ENCODE measurements at regions not wholly inside any gene's neighbourhood (a gene's known extent, or its start where the extent isn't known, plus 50 kb on each side); places are given as distances from the start of the nearest gene placed in this dataset.

- Histone ChIP-seq H3K79me2 (ENCODE audit: control insufficient read depth, insufficient read depth, low read length) (no peaks in the 10 kb centered on the region), H4K5ac (ENCODE audit: low read length) (no peak overlapping the region), H3K79me1 (ENCODE audit: low read length) (no peaks in the 10 kb centered on the region), H3K4me2 (ENCODE audit: low read length) (no peak overlapping the region), H3K27me3 (ENCODE audit: insufficient read depth, low read length, poor library complexity) (no peaks in the 10 kb centered on the region), H2BK120ac (ENCODE audit: low read depth, low read length) (no peak overlapping the region), H4K8ac (ENCODE audit: low read depth, low read length) (no peak overlapping the region), H3K9ac (ENCODE audit: low read length) (no peak overlapping the region), H3K56ac (ENCODE audit: low read length) (no peak overlapping the region), H3K4me3 (ENCODE audit: low read length) (no peak overlapping the region), H3K27ac (ENCODE audit: low read depth, low read length) (no peak overlapping the region), H2BK15ac (replicated peaks; ENCODE audit: low read depth) (no peak overlapping the region), H3K18ac (ENCODE audit: low read length) (no peak overlapping the region), H3K23ac (ENCODE audit: low read length) (no peak overlapping the region), H2BK5ac (ENCODE audit: low read length) (no peak overlapping the region), H3K36me3 (ENCODE audit: control insufficient read depth, insufficient read depth, low read length) (no peaks in the 10 kb centered on the region), H2AK5ac (ENCODE audit: low read length) (no peak overlapping the region), H3K4me1 (ENCODE audit: control insufficient read depth, low read depth, low read length) (no peaks in the 10 kb centered on the region), H3K4ac (ENCODE audit: low read depth, low read length) (no peak overlapping the region)
- WGBS (ENCODE audit: extremely low coverage, insufficient coverage, low lambda C conversion rate): no CpG with 5 or more reads among the region's 8 CpGs
- DNase-seq: no peak
Measured at GRCh38 chrX:9087271-9088040, 53.5 kb upstream of the FAM9B start.

GRCh38 chrX:9088896-9089295 lies 55.0 kb upstream of the FAM9B start:
- no peak overlapping the region for H4K8ac ChIP-seq (ENCODE audit: low read depth, low read length)
- no CpG with 5 or more reads among the region's 2 CpGs for WGBS (ENCODE audit: extremely low coverage, insufficient coverage, low lambda C conversion rate)
- H3K79me1 ChIP-seq (ENCODE audit: low read length): no peaks in the 10 kb centered on the region
- no peaks in the 10 kb centered on the region for H3K36me3 ChIP-seq (ENCODE audit: control insufficient read depth, insufficient read depth, low read length)
- H3K4me1 ChIP-seq (ENCODE audit: control insufficient read depth, low read depth, low read length): no peaks in the 10 kb centered on the region
- no peak overlapping the region for H4K5ac ChIP-seq (ENCODE audit: low read length)
- no peak overlapping the region for H3K23ac ChIP-seq (ENCODE audit: low read length)
- H3K27me3 ChIP-seq (ENCODE audit: insufficient read depth, low read length, poor library complexity): no peaks in the 10 kb centered on the region
- no peak for DNase-seq
- no peak overlapping the region for H3K18ac ChIP-seq (ENCODE audit: low read length)
- no peak overlapping the region for H2BK120ac ChIP-seq (ENCODE audit: low read depth, low read length)
- H3K56ac ChIP-seq (ENCODE audit: low read length): no peak overlapping the region
- H3K4ac ChIP-seq (ENCODE audit: low read depth, low read length): no peak overlapping the region
- H2BK15ac ChIP-seq (replicated peaks; ENCODE audit: low read depth): no peak overlapping the region
- no peak overlapping the region for H3K27ac ChIP-seq (ENCODE audit: low read depth, low read length)
- H3K4me3 ChIP-seq (ENCODE audit: low read length): no peak overlapping the region
- H3K4me2 ChIP-seq (ENCODE audit: low read length): no peak overlapping the region
- H3K9ac ChIP-seq (ENCODE audit: low read length): no peak overlapping the region
- no peak overlapping the region for H2BK5ac ChIP-seq (ENCODE audit: low read length)
- H3K79me2 ChIP-seq (ENCODE audit: control insufficient read depth, insufficient read depth, low read length): no peaks in the 10 kb centered on the region
- H2AK5ac ChIP-seq (ENCODE audit: low read length): no peak overlapping the region

- DNase-seq: no peak
Measured at GRCh38 chrX:9090766-9091165, 56.8 kb upstream of the FAM9B start.

GRCh38 chrX:9091258-9091657 lies 57.3 kb upstream of the FAM9B start:
- Histone ChIP-seq H3K9ac (ENCODE audit: low read length) (no peak overlapping the region), H3K18ac (ENCODE audit: low read length) (no peak overlapping the region), H3K4me2 (ENCODE audit: low read length) (no peak overlapping the region), H3K4ac (ENCODE audit: low read depth, low read length) (no peak overlapping the region), H3K23ac (ENCODE audit: low read length) (no peak overlapping the region), H2BK15ac (replicated peaks; ENCODE audit: low read depth) (no peak overlapping the region), H3K79me2 (ENCODE audit: control insufficient read depth, insufficient read depth, low read length) (no peaks in the 10 kb centered on the region), H3K79me1 (ENCODE audit: low read length) (no peaks in the 10 kb centered on the region), H2BK120ac (ENCODE audit: low read depth, low read length) (no peak overlapping the region), H4K5ac (ENCODE audit: low read length) (no peak overlapping the region), H3K27ac (ENCODE audit: low read depth, low read length) (no peak overlapping the region), H2AK5ac (ENCODE audit: low read length) (no peak overlapping the region), H3K4me3 (ENCODE audit: low read length) (no peak overlapping the region), H3K27me3 (ENCODE audit: insufficient read depth, low read length, poor library complexity) (no peaks in the 10 kb centered on the region), H3K4me1 (ENCODE audit: control insufficient read depth, low read depth, low read length) (no peaks in the 10 kb centered on the region), H3K56ac (ENCODE audit: low read length) (no peak overlapping the region), H3K36me3 (ENCODE audit: control insufficient read depth, insufficient read depth, low read length) (no peaks in the 10 kb centered on the region), H2BK5ac (ENCODE audit: low read length) (no peak overlapping the region), H4K8ac (ENCODE audit: low read depth, low read length) (no peak overlapping the region)
- DNase-seq: no peak
- WGBS (ENCODE audit: extremely low coverage, insufficient coverage, low lambda C conversion rate): no CpG with 5 or more reads among the region's 4 CpGs

More at GRCh38 chrX:9090766-9091165, 56.8 kb upstream of the FAM9B start:
- H3K23ac ChIP-seq (ENCODE audit: low read length): no peak overlapping the region
- H3K4me3 ChIP-seq (ENCODE audit: low read length): no peak overlapping the region
- no peak overlapping the region for H2BK15ac ChIP-seq (replicated peaks; ENCODE audit: low read depth)
- H2BK120ac ChIP-seq (ENCODE audit: low read depth, low read length): no peak overlapping the region
- no CpG with 5 or more reads among the region's 1 CpG for WGBS (ENCODE audit: extremely low coverage, insufficient coverage, low lambda C conversion rate)
- H3K36me3 ChIP-seq (ENCODE audit: control insufficient read depth, insufficient read depth, low read length): no peaks in the 10 kb centered on the region
- H3K18ac ChIP-seq (ENCODE audit: low read length): no peak overlapping the region
- no peaks in the 10 kb centered on the region for H3K4me1 ChIP-seq (ENCODE audit: control insufficient read depth, low read depth, low read length)
- no peaks in the 10 kb centered on the region for H3K79me2 ChIP-seq (ENCODE audit: control insufficient read depth, insufficient read depth, low read length)
- no peak overlapping the region for H3K4ac ChIP-seq (ENCODE audit: low read depth, low read length)
- H2AK5ac ChIP-seq (ENCODE audit: low read length): no peak overlapping the region
- no peak overlapping the region for H2BK5ac ChIP-seq (ENCODE audit: low read length)
- no peak overlapping the region for H3K27ac ChIP-seq (ENCODE audit: low read depth, low read length)
- H3K9ac ChIP-seq (ENCODE audit: low read length): no peak overlapping the region
- no peak overlapping the region for H4K5ac ChIP-seq (ENCODE audit: low read length)
- H3K4me2 ChIP-seq (ENCODE audit: low read length): no peak overlapping the region
- H3K79me1 ChIP-seq (ENCODE audit: low read length): no peaks in the 10 kb centered on the region
- H3K56ac ChIP-seq (ENCODE audit: low read length): no peak overlapping the region
- no peaks in the 10 kb centered on the region for H3K27me3 ChIP-seq (ENCODE audit: insufficient read depth, low read length, poor library complexity)
- no peak overlapping the region for H4K8ac ChIP-seq (ENCODE audit: low read depth, low read length)

GRCh38 chrX:9102956-9103355 lies 69.0 kb upstream of the FAM9B start:
- Histone ChIP-seq H4K8ac (ENCODE audit: low read depth, low read length) (no peak overlapping the region), H3K4ac (ENCODE audit: low read depth, low read length) (no peak overlapping the region), H3K4me1 (ENCODE audit: control insufficient read depth, low read depth, low read length) (no peaks in the 10 kb centered on the region), H3K27ac (ENCODE audit: low read depth, low read length) (no peak overlapping the region), H3K9ac (ENCODE audit: low read length) (no peak overlapping the region), H3K36me3 (ENCODE audit: control insufficient read depth, insufficient read depth, low read length) (no peaks in the 10 kb centered on the region), H3K4me2 (ENCODE audit: low read length) (no peak overlapping the region), H2BK5ac (ENCODE audit: low read length) (no peak overlapping the region), H2BK120ac (ENCODE audit: low read depth, low read length) (no peak overlapping the region), H3K18ac (ENCODE audit: low read length) (no peak overlapping the region), H4K5ac (ENCODE audit: low read length) (no peak overlapping the region), H3K27me3 (ENCODE audit: insufficient read depth, low read length, poor library complexity) (no peaks in the 10 kb centered on the region), H3K4me3 (ENCODE audit: low read length) (no peak overlapping the region), H3K79me1 (ENCODE audit: low read length) (no peaks in the 10 kb centered on the region), H2BK15ac (replicated peaks; ENCODE audit: low read depth) (no peak overlapping the region), H2AK5ac (ENCODE audit: low read length) (no peak overlapping the region), H3K56ac (ENCODE audit: low read length) (no peak overlapping the region), H3K79me2 (ENCODE audit: control insufficient read depth, insufficient read depth, low read length) (no peaks in the 10 kb centered on the region), H3K23ac (ENCODE audit: low read length) (no peak overlapping the region)
- DNase-seq: no peak
- no CpG with 5 or more reads among the region's 4 CpGs for WGBS (ENCODE audit: extremely low coverage, insufficient coverage, low lambda C conversion rate)

GRCh38 chrX:9108054-9108453 lies 74.1 kb upstream of the FAM9B start:
- Histone ChIP-seq H2BK120ac (ENCODE audit: low read depth, low read length) (no peak overlapping the region), H3K56ac (ENCODE audit: low read length) (no peak overlapping the region), H2AK5ac (ENCODE audit: low read length) (no peak overlapping the region), H3K4me1 (ENCODE audit: control insufficient read depth, low read depth, low read length) (no peaks in the 10 kb centered on the region), H3K4me2 (ENCODE audit: low read length) (no peak overlapping the region), H3K9ac (ENCODE audit: low read length) (no peak overlapping the region), H4K5ac (ENCODE audit: low read length) (no peak overlapping the region), H3K23ac (ENCODE audit: low read length) (no peak overlapping the region), H3K79me2 (ENCODE audit: control insufficient read depth, insufficient read depth, low read length) (no peaks in the 10 kb centered on the region), H2BK5ac (ENCODE audit: low read length) (no peak overlapping the region), H3K27ac (ENCODE audit: low read depth, low read length) (no peak overlapping the region), H3K27me3 (ENCODE audit: insufficient read depth, low read length, poor library complexity) (no peaks in the 10 kb centered on the region), H3K18ac (ENCODE audit: low read length) (no peak overlapping the region), H4K8ac (ENCODE audit: low read depth, low read length) (no peak overlapping the region), H3K4me3 (ENCODE audit: low read length) (no peak overlapping the region), H3K36me3 (ENCODE audit: control insufficient read depth, insufficient read depth, low read length) (no peaks in the 10 kb centered on the region), H2BK15ac (replicated peaks; ENCODE audit: low read depth) (no peak overlapping the region), H3K79me1 (ENCODE audit: low read length) (no peaks in the 10 kb centered on the region), H3K4ac (ENCODE audit: low read depth, low read length) (no peak overlapping the region)
- no peak for DNase-seq
- WGBS (ENCODE audit: extremely low coverage, insufficient coverage, low lambda C conversion rate): no CpG with 5 or more reads among the region's 1 CpG

Measured in mesendoderm (in vitro differentiated cells).